ENCODE measurements at regions not wholly inside any gene's neighbourhood (a gene's known extent, or its start where the extent isn't known, plus 50 kb on each side); places are given as distances from the start of the nearest gene placed in this dataset.

DNA sequence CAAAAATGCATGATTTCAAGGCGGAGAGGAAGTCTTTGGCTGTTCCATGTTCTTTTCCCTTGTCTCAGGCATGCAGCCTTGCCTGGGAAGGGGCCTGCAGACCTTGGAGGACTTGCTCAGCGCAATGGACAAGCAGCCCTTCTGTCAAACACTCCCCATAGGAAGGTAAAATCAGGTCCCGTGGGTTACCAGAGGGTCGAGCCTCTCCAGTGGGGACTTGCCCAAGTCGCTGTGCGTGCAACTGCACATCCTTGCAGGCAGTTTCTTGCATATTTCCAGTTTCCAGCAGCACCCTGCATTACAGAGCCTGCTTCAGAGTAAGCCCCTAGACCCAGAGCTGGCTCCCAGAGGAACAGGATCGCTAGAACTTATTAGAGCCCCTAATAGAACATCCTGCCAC, 75.5 kb upstream of the KLF13 start:
- TF ChIP-seq, protein P1, sequence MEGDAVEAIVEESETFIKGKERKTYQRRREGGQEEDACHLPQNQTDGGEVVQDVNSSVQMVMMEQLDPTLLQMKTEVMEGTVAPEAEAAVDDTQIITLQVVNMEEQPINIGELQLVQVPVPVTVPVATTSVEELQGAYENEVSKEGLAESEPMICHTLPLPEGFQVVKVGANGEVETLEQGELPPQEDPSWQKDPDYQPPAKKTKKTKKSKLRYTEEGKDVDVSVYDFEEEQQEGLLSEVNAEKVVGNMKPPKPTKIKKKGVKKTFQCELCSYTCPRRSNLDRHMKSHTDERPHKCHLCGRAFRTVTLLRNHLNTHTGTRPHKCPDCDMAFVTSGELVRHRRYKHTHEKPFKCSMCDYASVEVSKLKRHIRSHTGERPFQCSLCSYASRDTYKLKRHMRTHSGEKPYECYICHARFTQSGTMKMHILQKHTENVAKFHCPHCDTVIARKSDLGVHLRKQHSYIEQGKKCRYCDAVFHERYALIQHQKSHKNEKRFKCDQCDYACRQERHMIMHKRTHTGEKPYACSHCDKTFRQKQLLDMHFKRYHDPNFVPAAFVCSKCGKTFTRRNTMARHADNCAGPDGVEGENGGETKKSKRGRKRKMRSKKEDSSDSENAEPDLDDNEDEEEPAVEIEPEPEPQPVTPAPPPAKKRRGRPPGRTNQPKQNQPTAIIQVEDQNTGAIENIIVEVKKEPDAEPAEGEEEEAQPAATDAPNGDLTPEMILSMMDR (conservative IDR thresholded peaks at IDR 0.05; ENCODE audit: low read length), result no peak
- TF ChIP-seq EZH2phosphoT487 (IDR thresholded peaks at IDR 0.05; ENCODE audit: borderline replicate concordance, low read depth, low read length), result no peak

Measured in OCI-LY7 (cell line).